HG02571 (cell line): ENCODE measurements at regions not wholly inside any gene's neighbourhood (a gene's known extent, or its start where the extent isn't known, plus 50 kb on each side); places are given as distances from the start of the nearest gene placed in this dataset.

ENCODE experiments used
- ATAC-seq: cut with Tn5 transposase; IDR thresholded peaks from one replicate; pipeline ENCODE4 v1.9.1; 2021; ENCODE audit warnings: mild to moderate bottlenecking, moderate library complexity; ENCODE audit not compliant: unreplicated experiment

DNA sequence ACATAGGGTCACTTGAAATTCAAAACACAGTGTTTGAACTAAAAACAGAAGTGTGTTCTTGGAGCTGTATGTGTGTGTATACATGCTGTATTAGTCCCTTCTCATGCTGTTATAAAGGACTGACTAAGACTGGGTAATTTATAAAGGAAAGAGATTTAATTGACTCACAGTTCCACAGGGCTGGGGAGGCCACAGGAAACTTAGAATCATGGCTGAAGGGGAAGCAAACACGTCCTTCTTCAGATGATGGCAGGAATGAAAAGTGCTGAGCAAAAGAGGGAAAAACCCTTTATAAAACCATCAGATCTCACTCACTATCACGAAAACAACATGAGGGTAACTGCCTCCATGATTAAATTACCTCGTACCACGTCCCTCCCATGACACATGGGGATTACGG lies 224.1 kb downstream of the BCAT1 start:
- ATAC-seq: no peak

DNA sequence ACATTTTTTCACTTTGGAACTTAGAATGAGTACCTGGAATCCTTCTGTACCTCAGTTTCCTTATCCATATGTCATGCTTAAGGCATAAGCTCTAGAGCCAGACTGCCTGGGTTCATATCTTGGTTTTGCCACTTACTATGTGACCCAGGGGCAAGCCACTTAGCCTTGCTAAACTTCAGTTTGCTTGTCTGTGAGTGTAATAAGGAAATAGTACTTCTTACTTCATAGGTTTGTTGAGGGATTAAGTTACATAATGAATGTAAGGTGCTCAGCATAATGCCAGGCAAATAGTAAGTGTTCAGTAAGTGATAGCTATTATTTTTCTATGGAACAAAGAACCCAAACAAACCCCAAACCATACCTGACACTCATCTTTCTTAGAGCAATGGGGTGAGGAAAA lies 225.1 kb downstream of the BCAT1 start:
- ATAC-seq: no peak

DNA sequence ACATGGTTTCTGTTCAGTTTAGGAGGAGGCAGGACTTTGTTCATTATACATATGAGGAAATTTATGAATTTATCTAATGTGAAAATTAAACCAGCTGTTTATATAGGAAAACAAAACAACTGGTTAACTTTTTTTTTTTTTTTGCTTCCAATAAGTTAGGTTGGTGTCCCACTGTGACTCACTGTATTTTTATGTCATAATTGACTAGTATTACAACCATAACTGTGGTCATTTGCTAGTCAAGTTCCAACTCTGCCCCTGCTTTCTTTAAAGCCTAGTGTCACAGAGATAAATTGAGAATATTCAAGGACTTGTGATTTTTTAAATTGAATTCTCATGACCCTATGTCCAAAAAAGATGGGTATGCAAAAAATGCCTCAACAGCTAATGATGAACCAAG lies 227.7 kb downstream of the BCAT1 start:
- ATAC-seq: no peak

DNA sequence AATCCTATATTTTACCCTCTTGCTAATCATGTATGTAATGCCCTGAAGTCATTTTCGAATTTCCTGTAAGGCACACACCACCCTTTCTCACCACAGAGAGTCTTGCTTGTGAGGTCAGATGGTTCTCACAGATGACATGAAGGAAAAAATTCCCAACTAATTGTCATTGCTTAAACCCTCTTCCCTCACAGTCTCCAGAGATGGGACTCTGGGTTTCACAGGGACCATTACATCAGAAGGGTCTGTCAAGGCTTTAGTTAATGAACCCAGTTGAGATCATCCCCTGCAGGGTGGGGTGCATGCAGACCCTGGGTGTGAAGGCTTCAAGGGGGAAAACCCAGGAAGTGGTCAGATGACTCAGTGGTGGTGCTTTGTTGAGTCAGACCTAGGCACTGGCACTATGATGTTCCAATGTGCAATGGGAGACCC lies 229.6 kb downstream of the BCAT1 start:
- ATAC-seq: peak; percentile 79

DNA sequence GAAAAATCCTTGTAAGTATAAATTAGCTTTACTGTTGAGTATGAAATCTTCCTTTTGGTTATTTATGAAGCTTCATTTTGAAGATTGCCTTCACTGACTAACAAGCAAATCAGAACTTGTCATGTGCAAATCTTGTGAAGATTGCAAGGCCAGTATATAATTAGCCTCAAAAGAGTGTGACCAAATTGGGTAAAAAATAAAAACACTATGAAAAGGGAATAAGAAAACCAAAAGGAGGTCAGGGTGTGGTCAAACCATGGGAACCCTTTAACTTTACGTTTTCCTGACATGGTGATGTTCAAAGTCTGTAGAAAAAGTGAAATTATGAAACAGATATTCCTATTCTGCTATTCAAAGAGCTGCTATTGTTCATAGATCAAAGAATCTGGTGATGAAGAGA lies 230.3 kb downstream of the BCAT1 start:
- ATAC-seq: no peak

DNA sequence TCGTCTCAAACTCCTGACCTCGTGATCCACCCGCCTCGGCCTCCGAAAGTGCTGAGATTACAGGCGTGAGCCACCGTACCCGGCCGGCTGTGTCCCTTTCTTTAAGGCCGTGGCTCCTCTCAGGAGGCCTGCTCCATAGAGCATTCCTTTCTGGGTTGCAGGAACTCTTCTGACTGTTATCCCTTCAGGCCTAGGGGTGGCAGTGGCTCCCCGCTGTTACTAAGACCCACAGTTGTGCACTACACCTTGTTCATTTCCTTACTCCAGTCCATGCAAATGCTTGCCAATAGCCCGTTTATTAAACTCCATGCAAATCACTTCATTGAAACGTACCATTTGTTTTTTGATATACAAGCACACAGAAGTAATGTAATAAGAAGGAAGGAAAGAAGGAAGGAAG lies 234.7 kb downstream of the BCAT1 start:
- ATAC-seq: no peak

DNA sequence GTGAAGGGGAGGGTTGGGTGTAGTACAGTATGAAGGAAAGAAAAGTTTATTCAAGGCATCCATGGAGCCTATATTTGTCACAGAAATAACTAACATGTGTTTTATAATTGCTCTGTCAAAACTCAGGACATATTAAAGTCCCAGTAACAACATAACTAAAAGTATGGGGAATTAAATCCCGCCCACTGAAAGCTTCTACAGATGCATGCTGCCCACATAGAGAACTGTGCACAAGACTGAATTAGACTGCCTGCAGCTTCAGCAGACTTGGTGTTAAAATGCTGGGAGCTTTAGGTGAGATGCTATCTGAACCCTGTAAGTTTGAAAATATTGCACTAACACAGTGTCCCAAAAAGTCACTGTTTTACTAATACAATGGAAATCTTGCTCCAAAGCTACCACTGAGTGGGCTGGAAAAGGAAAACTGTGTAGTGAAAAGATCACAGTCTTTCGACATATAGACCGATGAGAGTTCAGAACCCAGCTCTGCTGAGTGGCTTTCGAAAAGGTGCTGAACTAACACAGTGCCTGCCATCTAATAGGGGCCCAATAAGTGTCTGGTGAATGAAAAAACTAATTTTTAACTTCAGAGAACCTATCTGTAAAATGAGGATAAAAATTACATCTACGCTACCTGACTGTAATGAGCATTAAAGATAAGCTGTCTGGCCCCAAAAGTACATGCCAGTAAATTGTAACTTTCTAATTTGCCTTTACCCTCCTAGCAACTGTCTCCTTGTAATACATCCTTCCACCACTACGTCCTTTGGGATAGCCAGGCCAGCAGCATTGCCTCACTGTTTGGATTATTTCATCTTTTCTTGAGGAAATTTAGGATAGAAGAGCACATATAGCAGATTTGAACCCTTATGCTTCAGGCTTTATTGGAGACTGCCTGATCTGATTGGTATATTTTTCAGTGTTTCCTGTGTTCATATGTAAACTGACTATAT lies 237.6 kb downstream of the BCAT1 start:
- no peak for ATAC-seq

DNA sequence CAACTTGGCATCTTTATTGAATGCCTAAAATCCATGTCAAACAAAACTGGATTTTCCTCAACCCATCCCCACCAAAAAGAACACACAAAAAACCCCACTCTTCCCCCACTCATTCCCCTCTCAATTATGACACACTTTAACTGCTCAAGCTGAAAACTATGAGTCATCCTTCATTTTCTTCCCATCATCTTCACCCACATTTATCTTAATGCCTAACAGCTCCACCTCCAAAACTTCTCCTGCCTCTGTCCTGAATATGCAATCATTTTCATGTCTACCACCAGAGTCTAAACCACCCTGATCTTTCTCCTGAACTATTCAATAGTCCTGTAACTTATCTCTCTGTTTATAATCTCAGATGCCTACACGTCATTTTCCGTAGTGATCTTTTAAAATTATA lies 239.7 kb downstream of the BCAT1 start:
- ATAC-seq: no peak

DNA sequence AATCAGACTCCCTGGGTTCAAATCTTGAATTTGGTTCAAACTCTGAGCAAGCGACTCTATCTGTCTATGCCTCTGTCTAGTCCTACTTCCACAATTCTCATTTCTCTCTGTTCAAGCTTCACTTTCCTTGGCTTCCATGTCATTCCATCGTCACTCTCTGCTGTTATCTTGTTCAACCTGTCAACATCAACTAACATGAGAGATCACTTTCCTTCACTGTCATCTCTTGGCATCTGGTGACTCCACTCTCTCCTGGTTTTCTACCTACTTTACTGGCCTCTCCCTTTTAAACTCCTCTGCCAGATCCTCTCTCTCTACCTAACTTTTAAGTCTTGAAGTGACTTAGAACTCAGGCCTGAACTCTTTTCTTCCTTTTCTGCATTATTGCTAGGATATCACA lies 240.2 kb downstream of the BCAT1 start:
- ATAC-seq: no peak

DNA sequence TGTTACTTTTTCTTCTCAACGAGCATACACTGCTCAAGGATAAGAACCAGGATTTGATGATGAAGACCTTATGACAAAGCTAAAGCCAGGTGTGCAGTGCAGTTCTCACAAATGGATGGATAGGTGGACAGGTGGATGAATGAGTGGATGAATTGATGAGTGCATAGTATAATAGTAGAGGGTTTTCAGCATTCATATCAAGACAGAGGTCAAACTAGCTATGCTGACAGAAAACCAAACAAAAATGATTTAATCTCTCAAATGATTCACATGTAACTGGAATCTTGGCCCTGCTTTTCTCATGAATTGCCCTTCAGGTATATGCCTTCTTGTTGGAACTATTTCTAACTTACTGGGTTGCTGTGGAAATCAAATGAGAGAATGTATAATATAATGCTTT lies 240.9 kb downstream of the BCAT1 start:
- ATAC-seq: no peak

DNA sequence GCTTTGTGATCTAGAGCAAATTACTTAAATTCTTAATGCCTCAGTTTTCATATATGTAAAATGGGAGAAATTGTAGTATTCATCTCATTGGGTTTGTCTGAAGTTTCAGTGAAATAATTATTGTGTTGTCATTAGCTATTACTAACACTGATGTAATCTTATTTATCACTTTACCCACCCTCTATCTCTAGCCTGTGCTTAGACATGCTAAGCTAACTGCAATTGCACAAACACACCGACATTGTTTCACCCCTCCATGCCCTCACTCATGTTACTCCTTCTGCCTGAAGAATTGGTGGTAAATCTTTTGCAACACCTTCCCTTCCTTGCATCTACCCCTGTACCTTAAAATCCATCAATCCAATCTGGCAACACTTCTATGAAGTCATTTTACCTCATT lies 241.6 kb downstream of the BCAT1 start:
- ATAC-seq: no peak

DNA sequence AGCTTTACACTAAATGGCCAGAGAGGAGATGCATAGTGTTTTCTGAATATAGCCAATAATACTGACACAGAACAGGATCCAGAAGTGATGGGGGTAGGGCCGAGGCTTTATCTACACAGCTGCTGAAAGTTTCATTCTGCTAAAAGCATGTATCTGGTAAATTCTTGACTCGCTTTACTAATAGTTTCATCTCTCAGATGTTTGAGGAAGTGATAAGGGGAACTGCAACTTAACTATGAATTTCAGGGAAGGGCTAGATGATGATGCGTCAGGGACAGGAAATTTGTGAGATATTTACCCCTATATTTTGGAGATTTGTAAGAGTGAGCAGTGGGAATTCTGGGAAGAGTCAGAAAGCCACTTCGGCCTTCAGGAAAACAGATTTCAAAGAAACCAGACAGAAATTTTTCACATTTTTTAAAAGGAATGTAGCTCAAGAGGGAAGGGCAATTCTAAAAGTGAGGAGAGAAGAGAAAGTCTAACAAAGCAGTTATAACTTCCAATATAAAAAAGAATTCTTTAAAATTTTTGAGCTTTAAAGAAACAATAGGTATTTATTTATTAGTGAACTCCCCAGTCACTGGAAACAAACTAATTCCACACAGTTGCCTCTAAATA lies 243.1 kb downstream of the BCAT1 start:
- peak; percentile 99 for ATAC-seq

DNA sequence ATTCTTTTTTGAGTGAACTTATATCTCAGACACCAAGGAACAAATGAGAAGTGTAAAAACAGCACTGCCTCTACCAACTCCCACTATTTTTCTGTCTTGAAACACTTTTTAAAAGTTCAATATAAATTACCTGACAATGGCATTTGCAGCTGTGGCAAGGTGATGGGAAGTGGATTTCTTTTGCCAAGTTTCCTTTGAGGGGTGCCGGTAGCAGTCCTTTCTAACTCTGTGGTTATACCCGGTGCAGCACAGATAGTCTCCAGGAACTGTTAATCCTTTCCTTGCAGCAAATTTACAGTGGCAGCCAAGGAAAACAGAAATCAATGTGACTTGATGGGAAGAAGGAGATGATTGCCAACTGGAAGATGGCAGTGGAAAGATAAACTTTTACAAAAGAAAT lies 243.7 kb downstream of the BCAT1 start:
- ATAC-seq: no peak

DNA sequence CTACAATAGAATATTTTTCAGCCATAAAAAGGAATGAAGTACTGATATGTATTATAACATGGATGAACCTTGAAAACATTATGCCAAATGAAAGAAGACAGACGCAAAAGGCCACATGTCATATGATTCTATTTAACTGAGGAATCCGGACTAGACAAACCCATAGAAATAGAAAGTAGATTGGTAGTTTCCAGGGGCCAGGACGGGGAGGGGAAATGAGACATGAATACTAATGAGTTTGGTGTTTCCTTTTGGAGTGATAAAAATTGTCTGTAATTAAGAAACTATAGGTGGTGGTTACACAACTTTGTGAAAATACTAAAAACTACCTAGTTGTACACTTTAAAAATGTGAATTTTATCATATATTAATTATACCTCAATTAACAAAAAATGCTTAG lies 247.6 kb downstream of the BCAT1 start:
- ATAC-seq: no peak

DNA sequence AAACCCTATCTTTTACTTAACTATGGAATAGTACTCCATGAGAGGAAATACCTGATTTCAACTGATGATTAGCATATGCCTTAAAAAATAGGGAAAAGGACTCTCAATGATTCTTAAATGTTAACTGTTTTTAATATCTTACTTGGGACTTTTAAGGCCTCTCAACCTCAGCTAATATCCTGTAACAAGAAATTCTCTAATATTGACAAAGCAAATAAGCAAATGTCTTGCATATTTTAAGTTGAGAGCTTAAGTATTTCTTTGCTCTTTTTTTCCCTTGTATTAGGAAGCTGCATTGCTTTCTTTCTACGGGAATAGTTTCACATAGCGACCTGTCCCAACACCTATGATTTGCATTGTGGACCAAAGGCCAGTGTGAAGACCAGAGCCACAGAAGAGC lies 249.9 kb downstream of the BCAT1 start:
- ATAC-seq: no peak

DNA sequence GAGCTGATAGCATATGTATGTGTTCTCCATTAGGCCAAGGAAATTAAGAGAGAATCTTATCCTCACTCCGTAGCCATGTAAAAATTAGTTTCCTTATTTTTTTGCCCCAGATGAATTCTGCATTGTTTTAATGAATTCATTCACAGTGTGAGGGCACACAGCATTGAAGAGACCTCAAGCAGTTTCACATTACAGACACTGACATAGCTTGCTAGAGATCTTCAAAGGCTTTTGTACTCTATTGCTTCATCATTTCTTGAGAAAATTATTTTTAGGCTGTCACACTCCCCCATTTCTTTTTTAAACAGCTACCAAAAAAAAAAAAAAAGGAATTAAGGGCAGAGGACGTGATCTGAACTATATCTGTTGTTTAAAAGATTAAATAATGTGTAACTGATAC lies 251.1 kb downstream of the BCAT1 start:
- no peak for ATAC-seq

DNA sequence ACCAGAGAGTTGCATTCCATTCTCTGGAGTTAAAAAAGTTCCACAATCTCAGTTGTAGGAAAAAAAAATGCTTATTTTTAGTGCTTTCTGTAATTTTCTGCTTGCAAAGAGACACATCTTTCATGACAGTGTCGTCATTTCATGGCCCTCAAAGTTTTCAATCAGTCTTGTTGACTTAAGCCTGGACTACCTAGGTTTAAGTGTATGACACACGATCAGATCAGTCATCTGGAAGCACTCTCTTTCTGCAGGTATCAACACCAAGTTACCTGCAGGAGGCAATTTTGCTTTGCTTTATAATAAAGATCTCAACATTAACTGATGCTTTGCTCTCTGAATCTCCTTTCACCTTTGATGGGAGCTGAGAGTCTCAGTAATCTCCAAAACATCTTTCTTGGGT lies 251.6 kb downstream of the BCAT1 start:
- ATAC-seq: no peak

DNA sequence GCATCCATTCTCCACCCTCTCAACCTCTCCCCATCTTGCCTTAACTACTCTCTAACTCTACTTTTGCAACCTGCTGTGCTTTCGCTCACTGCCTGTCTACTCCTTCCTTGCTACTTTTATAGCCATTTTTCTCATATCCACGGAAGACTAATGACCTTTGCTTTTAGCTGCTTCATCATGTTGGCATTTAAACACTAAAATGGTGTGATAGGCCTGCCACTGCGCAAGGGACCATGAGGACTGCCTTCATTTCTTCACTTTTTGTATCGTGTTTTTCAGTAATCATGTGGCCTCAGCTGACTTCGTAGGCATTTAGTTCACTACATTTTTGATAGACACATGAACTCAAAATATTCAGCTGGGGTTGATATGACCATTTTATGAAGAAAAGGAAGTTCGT lies 252.1 kb downstream of the BCAT1 start:
- ATAC-seq: no peak

DNA sequence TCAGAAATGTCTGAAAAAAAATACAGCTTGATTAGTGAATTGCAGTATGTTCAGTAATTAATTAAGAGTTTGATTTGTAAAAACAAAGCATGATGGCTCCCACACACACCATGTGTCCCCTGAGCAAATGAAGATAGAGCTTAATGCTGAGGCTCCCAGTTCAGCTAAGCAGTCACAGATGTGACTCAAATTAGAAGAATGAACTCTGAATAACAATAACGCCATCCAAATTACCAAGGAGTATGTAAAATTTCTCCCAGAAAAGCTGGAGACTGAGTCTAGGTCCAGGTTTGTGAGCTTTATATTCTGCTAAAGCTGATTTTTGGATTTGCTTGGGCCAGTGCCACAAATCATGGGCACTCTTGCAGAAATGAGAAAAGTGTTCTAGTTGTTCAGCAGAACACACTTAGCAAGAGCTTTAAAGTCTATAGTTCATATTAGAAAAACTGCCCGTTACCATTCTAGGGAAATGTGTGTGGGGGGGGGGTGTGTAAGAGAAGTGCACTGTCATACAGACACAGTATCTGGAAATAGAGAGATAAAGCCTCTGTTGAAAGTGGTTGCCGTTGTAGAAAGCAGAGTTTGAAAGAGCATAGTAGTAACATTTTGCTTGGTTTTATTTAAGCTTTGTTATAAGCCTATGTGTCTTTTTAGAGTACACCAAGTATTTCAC lies 253.1 kb downstream of the BCAT1 start:
- ATAC-seq: no peak

DNA sequence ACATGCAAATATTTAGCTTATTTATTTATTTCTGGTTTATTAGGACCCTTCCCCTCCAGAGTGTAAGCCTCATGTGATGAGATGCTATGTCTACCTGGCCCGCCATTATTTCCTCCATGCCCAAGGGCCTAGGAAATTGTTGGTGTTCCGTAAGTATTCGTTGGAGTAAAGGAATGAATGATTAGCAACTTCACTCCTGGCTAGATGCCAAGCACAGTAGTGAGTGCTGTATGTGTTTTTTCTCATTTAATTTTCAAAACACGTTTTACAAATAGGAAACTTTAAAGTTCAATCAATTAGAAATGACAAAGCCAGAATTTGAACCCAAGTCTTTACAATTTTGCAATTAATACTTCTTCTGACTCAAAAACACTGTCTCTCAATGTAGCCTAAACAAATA lies 253.8 kb downstream of the BCAT1 start:
- ATAC-seq: no peak

DNA sequence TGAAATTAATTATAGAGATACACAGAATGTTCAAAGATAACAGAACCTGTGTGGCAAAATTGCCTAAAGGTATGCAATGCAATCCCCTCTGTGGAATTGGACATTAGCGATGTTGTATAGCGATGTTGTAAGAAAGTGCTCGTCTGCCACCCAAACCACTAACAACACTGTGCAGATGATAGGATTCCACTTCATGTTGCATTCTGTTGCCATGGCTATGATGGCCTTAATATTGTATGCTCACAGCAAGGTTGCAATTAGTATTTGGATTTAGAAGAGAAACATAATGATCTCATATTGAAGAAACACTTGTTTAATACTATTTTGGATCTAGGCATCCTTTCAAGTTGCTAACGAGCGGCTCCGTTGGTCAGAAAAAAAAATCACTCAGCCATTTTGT lies 260.3 kb downstream of the BCAT1 start:
- ATAC-seq: no peak

DNA sequence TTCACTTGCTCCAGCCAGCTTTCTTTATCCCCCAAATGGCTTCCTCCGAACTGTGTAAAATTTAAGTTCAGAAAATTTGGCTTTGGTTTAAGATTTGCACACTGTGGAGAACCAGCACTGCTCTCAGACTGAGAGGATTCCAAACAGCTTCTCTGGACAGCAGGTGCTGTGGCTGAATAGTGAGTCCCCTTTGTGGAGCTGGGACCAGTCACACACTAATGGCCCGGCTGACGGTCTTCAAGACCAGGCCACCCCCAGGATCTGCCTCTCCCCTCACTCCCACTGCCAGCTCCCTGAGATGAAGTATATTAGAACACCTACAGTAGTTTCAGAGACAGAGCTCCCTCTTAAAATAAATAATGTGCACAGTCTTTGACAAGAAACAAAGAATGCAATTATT lies 267.3 kb downstream of the BCAT1 start:
- no peak for ATAC-seq
